Muscle layer of duodenum (tissue), 2 donors: ENCODE measurements at regions not wholly inside any gene's neighbourhood (a gene's known extent, or its start where the extent isn't known, plus 50 kb on each side); places are given as distances from the start of the nearest gene placed in this dataset.

ENCODE experiments used
- H3K27ac ChIP-seq: one replicate; pipeline ENCODE4 v1.7.0; 2013; ENCODE audit warnings: mild to moderate bottlenecking, low read length
- H3K27me3 ChIP-seq: one replicate; pipeline ENCODE4 v1.7.0; 2013; ENCODE audit warnings: low read depth, mild to moderate bottlenecking, control low read depth, low read length
- H3K36me3 ChIP-seq, 2 donors: one replicate each; pipeline ENCODE4 v1.7.0; 2013; ENCODE audit warnings: low read length in 2 of 2, control low read depth in 1 of 2, mild to moderate bottlenecking in 1 of 2; ENCODE audit not compliant: insufficient read depth in 2 of 2, control insufficient read depth in 1 of 2
- H3K4me1 ChIP-seq, 2 donors: one replicate each; pipeline ENCODE4 v1.7.0; 2013; ENCODE audit warnings: low read length in 2 of 2, mild to moderate bottlenecking in 2 of 2, control low read depth in 1 of 2, moderate library complexity in 1 of 2; ENCODE audit not compliant: insufficient read depth in 2 of 2, control insufficient read depth in 1 of 2
- H3K4me3 ChIP-seq, 2 donors: one replicate each; pipeline ENCODE4 v1.7.0; 2013; ENCODE audit warnings: low read length in 2 of 2, low read depth in 1 of 2, mild to moderate bottlenecking in 1 of 2
- H3K9me3 ChIP-seq, 2 donors: one replicate each; pipeline ENCODE4 v1.7.0; 2013; ENCODE audit warnings: low read length in 2 of 2, control low read depth in 1 of 2, mild to moderate bottlenecking in 1 of 2; ENCODE audit not compliant: control insufficient read depth in 1 of 2
- donor health status: healthy.

DNA sequence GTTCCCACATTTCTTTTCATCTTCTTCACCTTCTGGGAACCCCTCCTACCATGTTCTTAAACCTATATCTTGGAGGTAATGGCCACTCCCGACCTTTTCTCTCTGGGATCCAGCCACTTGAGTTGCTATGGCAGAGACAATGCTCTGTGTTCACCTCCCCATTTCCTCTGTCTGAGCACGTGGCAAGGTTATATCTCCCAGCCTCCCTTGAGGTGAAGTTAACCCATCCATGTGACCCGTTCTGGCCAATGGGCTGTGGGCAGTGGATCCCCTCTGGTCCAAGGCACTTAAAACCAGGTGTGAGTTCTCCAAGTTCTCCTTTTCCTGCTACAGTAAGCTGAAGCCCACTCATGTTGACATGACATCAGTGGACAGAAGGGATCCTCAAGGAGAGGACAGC, 261.4 kb downstream of the LRFN2 start:
- Histone ChIP-seq H3K27ac (no peak overlapping the region), H3K9me3 (no peaks in the 10 kb centered on the region), H3K27me3 (no peaks in the 10 kb centered on the region), H3K4me3 (no peak overlapping the region), H3K36me3 (no peaks in the 10 kb centered on the region), H3K4me1 (no peaks in the 10 kb centered on the region)

DNA sequence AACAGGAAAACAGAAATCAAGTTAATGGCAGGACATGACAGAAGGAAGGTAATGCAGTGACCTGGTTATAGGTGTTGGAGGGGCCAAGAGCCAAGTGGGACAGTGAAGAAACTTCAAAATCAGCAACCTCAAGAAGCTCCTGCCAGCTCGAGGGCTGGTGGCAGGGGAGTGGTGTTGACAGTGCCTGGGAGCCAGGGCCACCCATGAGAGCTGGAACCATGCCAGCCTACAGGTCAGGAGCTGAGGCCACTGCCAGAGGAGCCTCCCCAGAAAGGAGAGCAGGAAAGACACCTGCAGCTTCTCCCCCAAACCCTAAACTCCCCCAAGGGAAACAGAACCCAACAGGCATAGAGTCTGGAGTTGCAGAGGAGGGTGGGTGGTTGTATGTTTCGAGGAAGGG, 262.1 kb downstream of the LRFN2 start:
- Histone ChIP-seq H3K4me3 (no peak overlapping the region), H3K4me1 (no peaks in the 10 kb centered on the region), H3K36me3 (no peaks in the 10 kb centered on the region), H3K27me3 (no peaks in the 10 kb centered on the region), H3K27ac (no peak overlapping the region), H3K9me3 (no peaks in the 10 kb centered on the region)

DNA sequence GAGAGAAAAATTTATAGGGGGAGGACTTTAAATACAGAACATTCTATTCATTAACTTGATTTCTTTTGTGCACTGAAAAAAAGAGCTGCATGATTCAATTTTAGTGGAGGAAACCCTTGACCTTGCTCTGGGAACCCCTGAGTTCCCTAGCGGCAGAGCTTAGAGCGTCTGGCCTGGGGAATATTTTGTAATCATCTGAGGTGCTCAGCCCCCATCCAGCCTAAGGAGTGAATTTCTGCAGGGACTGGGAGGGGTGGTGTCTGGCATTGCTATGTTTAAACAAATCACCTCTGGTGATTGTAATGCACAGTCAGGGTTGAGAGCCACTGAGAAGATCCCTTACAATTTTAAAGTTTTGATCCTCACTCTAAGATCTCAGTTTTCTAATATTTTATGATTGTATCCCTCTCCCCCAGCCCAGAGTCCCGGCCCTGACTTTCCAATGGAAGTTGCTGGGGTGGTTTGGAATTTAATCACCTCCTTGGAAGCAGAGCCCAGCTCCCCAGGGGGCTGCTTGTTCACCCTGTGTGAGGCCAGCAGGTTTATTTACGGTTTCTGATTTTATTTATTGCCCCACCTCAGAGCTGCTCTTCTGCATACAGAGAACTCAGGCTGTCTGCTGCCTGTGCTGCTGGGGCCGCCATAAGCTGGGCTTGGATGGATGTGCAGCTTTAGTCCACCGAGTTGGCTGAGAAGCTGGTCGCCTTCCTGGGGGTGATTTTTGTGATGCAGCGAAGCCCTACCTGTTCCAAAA, 263.1 kb downstream of the LRFN2 start:
- H3K27me3 ChIP-seq, result no peaks in the 10 kb centered on the region
- no peaks in the 10 kb centered on the region for H3K4me1 ChIP-seq
- H3K4me3 ChIP-seq, result no peak overlapping the region
- no peaks in the 10 kb centered on the region for H3K36me3 ChIP-seq
- H3K27ac ChIP-seq, result no peak overlapping the region
- H3K9me3 ChIP-seq, result no peaks in the 10 kb centered on the region

DNA sequence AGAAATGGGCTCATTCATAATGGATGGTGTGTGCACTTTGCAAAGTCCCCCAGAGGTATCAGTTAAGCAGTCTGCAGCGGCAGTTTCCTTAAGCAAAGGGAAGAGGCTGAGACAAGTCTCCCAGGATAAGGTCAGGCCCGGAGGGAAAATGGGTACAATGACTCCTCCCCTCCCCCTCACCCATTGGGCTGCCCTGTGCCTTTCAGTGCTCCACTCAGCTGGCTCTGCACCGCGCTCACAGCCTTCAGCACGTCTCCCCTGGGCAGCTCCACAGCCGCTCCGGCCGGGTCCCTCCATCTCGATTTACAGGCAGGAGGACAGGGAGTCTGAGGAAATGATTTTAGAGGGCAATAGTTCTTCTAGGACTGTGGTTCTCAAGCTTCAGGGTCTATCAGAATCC, 264.8 kb downstream of the LRFN2 start:
- Histone ChIP-seq H3K27me3 (no peaks in the 10 kb centered on the region), H3K9me3 (no peaks in the 10 kb centered on the region), H3K4me1 (no peaks in the 10 kb centered on the region), H3K36me3 (no peaks in the 10 kb centered on the region), H3K27ac (no peak overlapping the region), H3K4me3 (no peak overlapping the region)

DNA sequence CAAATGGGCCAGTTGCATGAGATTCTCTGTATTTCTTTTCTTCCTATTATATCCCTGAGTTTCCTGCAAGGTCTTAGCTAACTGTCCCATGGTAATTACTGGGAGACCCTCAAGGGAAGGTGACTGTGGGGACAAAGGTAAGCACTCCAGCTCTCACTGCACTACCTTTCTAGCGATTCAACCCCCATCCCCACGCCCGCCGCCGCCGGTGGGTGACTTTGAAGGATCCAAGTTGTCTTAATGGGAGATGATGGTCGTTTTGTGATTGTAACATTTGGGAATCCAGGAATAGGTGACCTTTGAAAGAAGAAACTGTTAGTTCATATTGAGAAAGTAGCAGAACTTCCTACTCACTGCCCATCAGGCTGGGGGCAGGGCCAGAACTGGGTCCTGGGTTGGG, 265.5 kb downstream of the LRFN2 start:
- Histone ChIP-seq H3K9me3 (no peaks in the 10 kb centered on the region), H3K36me3 (no peaks in the 10 kb centered on the region), H3K4me1 (no peaks in the 10 kb centered on the region), H3K27me3 (no peaks in the 10 kb centered on the region), H3K27ac (no peak overlapping the region), H3K4me3 (no peak overlapping the region)

DNA sequence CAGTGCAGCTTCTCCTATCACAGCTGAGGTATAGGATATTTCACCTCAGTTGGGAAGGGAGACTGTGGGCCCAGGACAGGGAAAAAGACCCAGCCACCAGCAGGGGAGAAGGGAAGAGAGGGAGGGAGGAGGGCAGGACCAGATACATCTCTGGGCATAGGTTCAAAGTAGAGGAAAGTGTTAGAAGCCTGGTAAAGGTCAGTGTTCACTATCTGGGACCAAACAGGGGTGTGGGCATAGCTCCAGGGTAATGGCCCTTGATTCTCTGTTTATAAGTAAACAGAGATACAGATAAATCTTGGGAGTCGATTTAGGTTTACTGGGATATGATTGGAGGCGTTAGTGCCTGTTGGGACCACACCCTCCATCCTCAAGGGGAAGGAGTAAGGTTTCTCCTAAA, 266.2 kb downstream of the LRFN2 start:
- H3K4me3 ChIP-seq, result no peak overlapping the region
- H3K36me3 ChIP-seq, result no peaks in the 10 kb centered on the region
- H3K27ac ChIP-seq, result no peak overlapping the region
- H3K27me3 ChIP-seq, result no peaks in the 10 kb centered on the region
- H3K4me1 ChIP-seq, result no peaks in the 10 kb centered on the region
- H3K9me3 ChIP-seq, result no peaks in the 10 kb centered on the region

DNA sequence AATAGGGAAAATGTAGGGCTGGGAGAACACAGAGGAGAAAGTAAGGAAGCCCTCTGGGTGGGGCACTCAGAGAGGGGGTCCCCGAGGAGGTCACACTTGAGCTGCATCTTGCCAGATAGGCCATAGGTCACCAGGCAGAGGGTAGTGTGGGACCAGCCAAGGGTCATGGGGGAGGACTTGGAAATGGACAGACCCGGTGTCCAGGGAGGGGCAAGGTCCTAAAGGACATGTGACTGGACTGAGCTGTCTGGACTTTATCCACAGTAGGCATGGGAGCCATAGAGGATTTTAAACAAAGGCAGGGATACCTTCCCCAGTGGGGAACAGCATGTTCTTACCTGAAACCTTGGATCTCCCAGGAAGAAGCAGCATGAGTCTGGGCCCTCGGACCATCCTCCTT, 266.7 kb downstream of the LRFN2 start:
- H3K27ac ChIP-seq, result no peak overlapping the region
- no peaks in the 10 kb centered on the region for H3K36me3 ChIP-seq
- no peaks in the 10 kb centered on the region for H3K27me3 ChIP-seq
- H3K9me3 ChIP-seq, result no peaks in the 10 kb centered on the region
- no peak overlapping the region for H3K4me3 ChIP-seq
- H3K4me1 ChIP-seq, result no peaks in the 10 kb centered on the region

DNA sequence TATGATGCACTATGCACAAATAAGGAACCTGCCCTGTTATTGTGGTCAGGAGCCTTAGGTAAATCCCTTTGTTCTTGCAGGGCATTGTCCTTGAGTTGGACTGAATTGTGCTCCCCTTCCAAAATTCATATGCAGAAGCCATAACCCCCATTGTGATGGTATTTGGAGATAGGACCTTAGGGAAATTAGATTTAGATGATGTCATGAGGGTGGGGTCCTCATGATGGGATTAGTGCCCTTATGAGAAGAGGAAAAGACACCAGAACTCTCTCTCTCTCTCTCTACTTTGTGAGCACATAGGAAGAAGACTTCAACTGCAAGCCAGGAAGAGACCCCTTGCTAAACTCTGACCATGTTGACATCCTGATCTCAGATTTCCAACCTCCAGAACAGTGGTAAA, 268.0 kb downstream of the LRFN2 start:
- no peak overlapping the region for H3K4me3 ChIP-seq
- no peaks in the 10 kb centered on the region for H3K36me3 ChIP-seq
- H3K27me3 ChIP-seq, result no peaks in the 10 kb centered on the region
- no peak overlapping the region for H3K27ac ChIP-seq
- no peaks in the 10 kb centered on the region for H3K9me3 ChIP-seq
- H3K4me1 ChIP-seq, result no peaks in the 10 kb centered on the region

DNA sequence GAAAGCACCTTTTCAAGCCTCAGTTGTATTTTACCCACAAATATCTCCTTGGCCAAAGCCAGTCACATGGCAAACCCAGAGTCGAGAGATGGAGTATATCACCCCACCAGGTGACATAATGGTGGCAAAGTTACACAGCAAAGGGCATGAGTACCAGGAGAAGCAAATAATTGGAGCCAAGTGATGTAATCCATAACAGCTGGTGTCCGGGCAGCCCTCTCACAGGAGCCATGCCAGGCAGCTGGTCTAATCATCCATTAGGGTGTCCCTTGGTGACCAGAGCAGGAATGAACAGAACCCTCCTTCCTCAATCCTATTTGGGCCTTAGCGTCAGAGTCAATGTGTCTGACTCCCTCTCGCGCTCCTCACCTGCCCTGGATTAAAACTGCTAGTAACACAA, 272.1 kb downstream of the LRFN2 start:
- Histone ChIP-seq H3K27me3 (no peaks in the 10 kb centered on the region), H3K9me3 (no peaks in the 10 kb centered on the region), H3K4me1 (no peaks in the 10 kb centered on the region), H3K4me3 (no peak overlapping the region), H3K27ac (no peak overlapping the region), H3K36me3 (no peaks in the 10 kb centered on the region)

DNA sequence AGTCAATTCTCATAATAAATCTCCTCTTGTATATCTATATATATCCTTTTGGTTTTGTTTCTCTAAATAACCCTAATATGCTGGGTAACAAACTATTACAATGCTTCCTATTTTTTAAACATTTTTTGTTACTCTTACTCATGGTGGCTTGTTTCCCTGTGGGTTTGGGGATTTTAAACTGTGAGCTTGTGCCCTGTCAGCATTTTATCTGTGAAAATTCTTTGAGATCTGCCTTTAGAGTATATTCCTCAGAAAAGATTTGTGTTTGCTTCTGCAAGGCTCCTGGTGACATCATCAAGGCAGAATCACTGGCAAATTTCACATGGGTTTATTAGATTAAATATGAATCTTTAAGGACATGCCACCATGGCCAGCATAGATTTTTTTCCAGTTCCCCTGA, 273.6 kb downstream of the LRFN2 start:
- H3K27me3 ChIP-seq, result no peaks in the 10 kb centered on the region
- no peaks in the 10 kb centered on the region for H3K9me3 ChIP-seq
- H3K4me1 ChIP-seq, result no peaks in the 10 kb centered on the region
- H3K4me3 ChIP-seq, result no peak overlapping the region
- no peaks in the 10 kb centered on the region for H3K36me3 ChIP-seq
- no peak overlapping the region for H3K27ac ChIP-seq

DNA sequence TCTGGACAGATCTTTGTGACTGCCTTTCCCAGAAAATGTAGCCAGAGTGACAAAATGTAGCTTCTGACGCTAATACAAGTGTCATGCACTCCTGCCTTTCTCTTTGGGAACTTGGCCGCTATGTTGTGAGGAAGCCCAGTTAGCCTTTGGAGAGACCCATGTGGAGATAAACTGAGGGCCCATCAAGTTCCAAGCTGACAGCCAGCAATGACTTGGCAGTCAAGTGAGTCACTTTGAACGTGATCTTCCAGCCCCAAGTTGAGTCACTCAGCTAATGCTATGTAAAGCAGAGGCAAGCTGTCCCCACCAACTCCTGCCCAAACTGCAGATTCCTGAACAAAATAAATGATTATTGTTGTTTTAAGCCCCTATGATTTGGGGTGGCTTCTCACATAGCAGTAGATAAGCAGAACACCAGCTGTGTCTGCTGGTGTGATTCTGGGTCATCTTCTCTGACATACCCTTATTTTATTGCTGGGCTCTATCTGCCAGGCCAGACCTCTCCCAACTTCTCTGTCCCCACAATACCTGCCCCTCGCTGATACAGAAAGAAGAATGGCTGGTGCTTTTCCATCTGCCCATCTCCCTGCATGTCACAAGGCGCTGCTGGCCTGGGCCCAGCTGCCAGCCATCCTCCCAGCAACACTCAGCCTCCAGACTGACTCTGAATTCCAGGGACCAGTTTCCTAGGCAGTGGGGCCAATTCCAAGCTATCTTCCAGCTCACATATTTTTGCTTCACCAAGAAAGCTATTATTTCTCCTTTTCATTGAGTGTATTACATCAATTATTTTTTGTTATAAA, 274.8 kb downstream of the LRFN2 start:
- H3K27me3 ChIP-seq, result no peaks in the 10 kb centered on the region
- H3K4me1 ChIP-seq, result no peaks in the 10 kb centered on the region
- H3K27ac ChIP-seq, result no peak overlapping the region
- no peaks in the 10 kb centered on the region for H3K9me3 ChIP-seq
- no peaks in the 10 kb centered on the region for H3K36me3 ChIP-seq
- no peak overlapping the region for H3K4me3 ChIP-seq
